ENCODE measurements at regions not wholly inside any gene's neighbourhood (a gene's known extent, or its start where the extent isn't known, plus 50 kb on each side); places are given as distances from the start of the nearest gene placed in this dataset.

- Histone ChIP-seq H3K9me3 (ENCODE audit: low read length) (no peaks in the 10 kb centered on the region), H3K4me2 (ENCODE audit: low read length) (no peak overlapping the region), H4K20me1 (ENCODE audit: insufficient read depth) (no peaks in the 10 kb centered on the region), H3K9ac (ENCODE audit: low read length) (no peak overlapping the region), H3K27ac (ENCODE audit: low read length) (no peak overlapping the region), H3K36me3 (ENCODE audit: insufficient read depth, low read length) (no peaks in the 10 kb centered on the region), H3K79me2 (replicated peaks; ENCODE audit: insufficient read depth, low read length) (no peaks in the 10 kb centered on the region), H3K27me3 (ENCODE audit: insufficient read depth, low read depth, low read length) (no peaks in the 10 kb centered on the region), H3K4me3 (ENCODE audit: low read length) (no peak overlapping the region), H3F3A (ENCODE audit: insufficient read depth, low read length, poor library complexity, severe bottlenecking) (no peaks in the 10 kb centered on the region), H2AFZ (ENCODE audit: low read depth, low read length) (no peak overlapping the region), H3K9me2 (ENCODE audit: insufficient read depth, low read length) (no peaks in the 10 kb centered on the region)
- TF ChIP-seq TAF1 (IDR thresholded peaks at IDR 0.05; ENCODE audit: low read depth) (no peak), MXI1 (conservative IDR thresholded peaks at IDR 0.05; ENCODE audit: poor library complexity, severe bottlenecking) (no peak), POLR2AphosphoS5 (IDR thresholded peaks at IDR 0.05) (no peak), CTCF (IDR thresholded peaks at IDR 0.05; ENCODE audit: poor library complexity, severe bottlenecking) (no peak), RAD21 (conservative IDR thresholded peaks at IDR 0.05) (no peak), SMC3 (conservative IDR thresholded peaks at IDR 0.05; ENCODE audit: poor library complexity) (no peak), EZH2 (IDR thresholded peaks at IDR 0.05; ENCODE audit: borderline replicate concordance, insufficient read depth, low read length, poor library complexity, severe bottlenecking) (no peak), REST (IDR thresholded peaks at IDR 0.05; ENCODE audit: borderline replicate concordance) (no peak), EP300 (conservative IDR thresholded peaks at IDR 0.05; ENCODE audit: poor library complexity, severe bottlenecking) (no peak)
Measured at GRCh38 chr1:117780687-117781475, 148.5 kb downstream of the GDAP2 start.

GRCh38 chr1:117782056-117782455 is 147.4 kb downstream of the GDAP2 start:
- no peaks in the 10 kb centered on the region for H3K36me3 ChIP-seq (ENCODE audit: insufficient read depth, low read length)
- no peaks in the 10 kb centered on the region for H3K27me3 ChIP-seq (ENCODE audit: insufficient read depth, low read depth, low read length)
- H3K4me2 ChIP-seq (ENCODE audit: low read length) = no peak overlapping the region
- H3K9me3 ChIP-seq (ENCODE audit: low read length) = no peaks in the 10 kb centered on the region
- no peak for TF ChIP-seq TAF1 (IDR thresholded peaks at IDR 0.05; ENCODE audit: low read depth)
- TF ChIP-seq POLR2AphosphoS5 (IDR thresholded peaks at IDR 0.05) = no peak
- TF ChIP-seq REST (IDR thresholded peaks at IDR 0.05; ENCODE audit: borderline replicate concordance) = no peak
- no peak for TF ChIP-seq EP300 (conservative IDR thresholded peaks at IDR 0.05; ENCODE audit: poor library complexity, severe bottlenecking)
- no peak for TF ChIP-seq EZH2 (IDR thresholded peaks at IDR 0.05; ENCODE audit: borderline replicate concordance, insufficient read depth, low read length, poor library complexity, severe bottlenecking)
- no peak for TF ChIP-seq RAD21 (conservative IDR thresholded peaks at IDR 0.05)
- TF ChIP-seq SMC3 (conservative IDR thresholded peaks at IDR 0.05; ENCODE audit: poor library complexity) = no peak
- no peak for TF ChIP-seq MXI1 (conservative IDR thresholded peaks at IDR 0.05; ENCODE audit: poor library complexity, severe bottlenecking)
- no peak for TF ChIP-seq CTCF (IDR thresholded peaks at IDR 0.05; ENCODE audit: poor library complexity, severe bottlenecking)
- no peak overlapping the region for H3K9ac ChIP-seq (ENCODE audit: low read length)
- no peaks in the 10 kb centered on the region for H3K79me2 ChIP-seq (replicated peaks; ENCODE audit: insufficient read depth, low read length)
- no peaks in the 10 kb centered on the region for H3K9me2 ChIP-seq (ENCODE audit: insufficient read depth, low read length)
- no peak overlapping the region for H3K4me3 ChIP-seq (ENCODE audit: low read length)
- no peak overlapping the region for H3K27ac ChIP-seq (ENCODE audit: low read length)
- H2AFZ ChIP-seq (ENCODE audit: low read depth, low read length) = no peak overlapping the region
- no peaks in the 10 kb centered on the region for H3F3A ChIP-seq (ENCODE audit: insufficient read depth, low read length, poor library complexity, severe bottlenecking)
- no peaks in the 10 kb centered on the region for H4K20me1 ChIP-seq (ENCODE audit: insufficient read depth)
